ENCODE measurements at regions not wholly inside any gene's neighbourhood (a gene's known extent, or its start where the extent isn't known, plus 50 kb on each side); places are given as distances from the start of the nearest gene placed in this dataset.

DNA sequence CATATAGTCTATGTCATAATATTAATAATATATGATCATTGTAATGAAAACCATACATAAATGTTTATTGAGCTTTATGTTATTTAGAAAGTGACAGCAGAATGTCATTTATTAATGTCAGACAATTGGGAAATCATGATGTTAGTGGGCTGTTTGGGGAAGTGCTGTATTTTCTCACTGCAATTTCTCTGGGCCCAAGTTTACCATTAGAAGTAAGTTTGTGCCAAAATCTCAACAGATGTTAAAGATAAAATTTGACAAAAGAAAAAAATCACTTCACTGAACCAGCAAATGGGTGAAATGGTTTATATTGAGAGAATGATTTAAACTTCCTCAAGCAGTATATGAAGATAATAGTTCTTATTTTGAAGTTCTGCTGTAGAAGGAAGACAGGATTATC, 433.2 kb upstream of the SMARCA2 start:
- TF ChIP-seq, protein P1, sequence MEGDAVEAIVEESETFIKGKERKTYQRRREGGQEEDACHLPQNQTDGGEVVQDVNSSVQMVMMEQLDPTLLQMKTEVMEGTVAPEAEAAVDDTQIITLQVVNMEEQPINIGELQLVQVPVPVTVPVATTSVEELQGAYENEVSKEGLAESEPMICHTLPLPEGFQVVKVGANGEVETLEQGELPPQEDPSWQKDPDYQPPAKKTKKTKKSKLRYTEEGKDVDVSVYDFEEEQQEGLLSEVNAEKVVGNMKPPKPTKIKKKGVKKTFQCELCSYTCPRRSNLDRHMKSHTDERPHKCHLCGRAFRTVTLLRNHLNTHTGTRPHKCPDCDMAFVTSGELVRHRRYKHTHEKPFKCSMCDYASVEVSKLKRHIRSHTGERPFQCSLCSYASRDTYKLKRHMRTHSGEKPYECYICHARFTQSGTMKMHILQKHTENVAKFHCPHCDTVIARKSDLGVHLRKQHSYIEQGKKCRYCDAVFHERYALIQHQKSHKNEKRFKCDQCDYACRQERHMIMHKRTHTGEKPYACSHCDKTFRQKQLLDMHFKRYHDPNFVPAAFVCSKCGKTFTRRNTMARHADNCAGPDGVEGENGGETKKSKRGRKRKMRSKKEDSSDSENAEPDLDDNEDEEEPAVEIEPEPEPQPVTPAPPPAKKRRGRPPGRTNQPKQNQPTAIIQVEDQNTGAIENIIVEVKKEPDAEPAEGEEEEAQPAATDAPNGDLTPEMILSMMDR (conservative IDR thresholded peaks at IDR 0.05 in 1 of 2, IDR thresholded peaks at IDR 0.05 in 1 of 2; ENCODE audit: low read depth in 1 of 2, low read length in 2 of 2), result no peak
- TF ChIP-seq EZH2 (IDR thresholded peaks at IDR 0.05; ENCODE audit: low read length, missing control alignments), result no peak

Measured in fibroblast of lung (primary cell).